Iris pigment epithelial cell (primary cell): ENCODE measurements at regions not wholly inside any gene's neighbourhood (a gene's known extent, or its start where the extent isn't known, plus 50 kb on each side); places are given as distances from the start of the nearest gene placed in this dataset.
"Not testable (repeated sequence)": the region's sequence is repeated elsewhere in the genome, so short reads cannot be mapped to it uniquely, and the experiment has no call there.

Experiments
- DNase-seq: peaks from one replicate; pipeline ENCODE4 v3.0.0-alpha.2; 2011; ENCODE audit warnings: low read depth

- DNase-seq: not testable (repeated sequence)
Measured at GRCh38 chr4:131883181-131883580, 1265.9 kb upstream of the PCDH10 start.

- DNase-seq: not testable (repeated sequence)
Measured at GRCh38 chr4:131925662-131926061, 1223.4 kb upstream of the PCDH10 start.

- peak; percentile 20 for DNase-seq
Measured at GRCh38 chr4:131967646-131968045, 1181.4 kb upstream of the PCDH10 start.

- no peak for DNase-seq
Measured at GRCh38 chr4:131974730-131975129, 1174.4 kb upstream of the PCDH10 start.

GRCh38 chr4:131975276-131976132 lies 1173.6 kb upstream of the PCDH10 start:
- DNase-seq: not testable (repeated sequence)

GRCh38 chr4:131976133-131977002 lies 1172.7 kb upstream of the PCDH10 start:
- DNase-seq: not testable (repeated sequence)

- DNase-seq: no peak
Measured at GRCh38 chr4:131978120-131978519, 1171.0 kb upstream of the PCDH10 start.

- no peak for DNase-seq
Measured at GRCh38 chr4:131989576-131989975, 1159.5 kb upstream of the PCDH10 start.

- DNase-seq: peak; percentile 76
Measured at GRCh38 chr4:132001542-132001941, 1147.6 kb upstream of the PCDH10 start.

GRCh38 chr4:132003593-132003992 lies 1145.5 kb upstream of the PCDH10 start:
- DNase-seq: no peak

GRCh38 chr4:132015321-132015720 lies 1133.8 kb upstream of the PCDH10 start:
- no peak for DNase-seq

- DNase-seq: no peak
Measured at GRCh38 chr4:132016703-132017350, 1132.3 kb upstream of the PCDH10 start.

GRCh38 chr4:132026166-132026565 lies 1122.9 kb upstream of the PCDH10 start:
- DNase-seq: no peak

GRCh38 chr4:132026816-132027215 lies 1122.3 kb upstream of the PCDH10 start:
- no peak for DNase-seq

GRCh38 chr4:132056496-132056895 lies 1092.6 kb upstream of the PCDH10 start:
- DNase-seq: no peak

- DNase-seq: no peak
Measured at GRCh38 chr4:132059227-132059626, 1089.9 kb upstream of the PCDH10 start.

- no peak for DNase-seq
Measured at GRCh38 chr4:132062611-132063239, 1086.4 kb upstream of the PCDH10 start.

GRCh38 chr4:132063829-132064228 lies 1085.3 kb upstream of the PCDH10 start:
- peak; percentile 31 for DNase-seq

GRCh38 chr4:132065940-132066495 lies 1083.1 kb upstream of the PCDH10 start:
- peak; percentile 23 for DNase-seq

GRCh38 chr4:132071815-132072214 lies 1077.3 kb upstream of the PCDH10 start:
- DNase-seq: peak; percentile 50

GRCh38 chr4:132076829-132077228 lies 1072.3 kb upstream of the PCDH10 start:
- DNase-seq: no peak

- DNase-seq: no peak
Measured at GRCh38 chr4:132085105-132085504, 1064.0 kb upstream of the PCDH10 start.
